Myocyte (in vitro differentiated cells): ENCODE measurements at regions not wholly inside any gene's neighbourhood (a gene's known extent, or its start where the extent isn't known, plus 50 kb on each side); places are given as distances from the start of the nearest gene placed in this dataset.

Source experiments
- DNase-seq: peaks from one replicate; pipeline ENCODE4 v3.0.0-alpha.2; 2012; ENCODE audit warnings: low read depth

DNA sequence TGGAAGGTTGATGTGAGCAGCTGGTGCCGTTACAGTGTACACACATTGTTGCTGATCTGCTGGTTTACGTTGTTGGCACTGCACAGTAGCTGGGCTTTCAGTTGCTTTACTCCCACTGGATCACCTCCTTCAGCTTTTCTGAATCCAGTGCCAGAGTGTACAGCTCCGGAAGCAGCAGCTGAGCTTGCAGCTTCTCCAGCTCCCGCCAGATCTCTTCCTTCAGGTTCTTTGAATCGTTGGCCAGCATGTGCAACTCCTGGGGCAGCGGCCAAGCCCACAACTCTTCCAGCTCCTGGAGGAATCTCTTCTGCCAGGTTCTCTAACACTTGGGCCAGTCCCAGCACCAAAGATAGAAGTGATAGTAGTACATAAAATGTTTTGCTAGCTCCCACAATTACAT, 149.7 kb upstream of the RRP15 start:
- DNase-seq, result no peak

DNA sequence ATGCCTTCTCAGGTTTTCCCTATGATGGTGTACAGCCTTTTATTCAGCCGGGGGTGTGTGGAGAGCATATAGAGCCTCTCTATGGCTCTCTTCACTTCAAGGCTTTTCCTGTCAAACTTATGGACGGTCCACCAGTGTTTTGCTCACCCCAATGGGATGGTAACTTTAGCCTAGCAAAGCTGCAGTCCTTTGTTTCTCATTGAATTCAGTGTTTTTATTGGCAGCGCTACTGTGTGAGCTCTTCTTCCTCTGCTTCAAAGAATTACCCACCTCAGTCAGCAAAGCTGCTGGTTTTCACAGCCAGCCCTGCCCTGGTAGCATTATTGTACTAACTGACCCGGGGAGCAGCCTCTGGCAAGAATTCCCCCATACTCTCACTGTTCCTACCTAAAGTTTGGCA, 145.3 kb upstream of the RRP15 start:
- DNase-seq, result no peak

DNA sequence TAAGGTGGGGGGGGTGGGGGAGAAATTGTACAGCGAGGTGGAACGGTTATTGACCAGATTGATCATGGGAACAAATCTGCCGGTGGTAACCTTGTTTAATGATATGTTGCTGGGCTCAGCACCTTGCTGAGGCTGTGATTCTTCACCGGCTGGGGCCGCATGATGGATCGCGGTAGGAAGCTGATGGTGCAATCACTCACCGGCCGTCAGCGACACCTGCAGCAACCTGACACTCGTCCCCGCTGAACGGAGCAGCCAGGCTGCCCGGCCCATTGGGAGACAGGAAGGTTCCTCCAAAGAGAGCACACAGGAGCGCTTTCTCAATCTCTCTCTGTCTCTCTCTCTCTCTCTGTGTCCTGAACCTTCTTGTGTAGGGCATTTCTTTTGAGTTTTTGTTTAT, 128.5 kb upstream of the RRP15 start:
- DNase-seq, result no peak

DNA sequence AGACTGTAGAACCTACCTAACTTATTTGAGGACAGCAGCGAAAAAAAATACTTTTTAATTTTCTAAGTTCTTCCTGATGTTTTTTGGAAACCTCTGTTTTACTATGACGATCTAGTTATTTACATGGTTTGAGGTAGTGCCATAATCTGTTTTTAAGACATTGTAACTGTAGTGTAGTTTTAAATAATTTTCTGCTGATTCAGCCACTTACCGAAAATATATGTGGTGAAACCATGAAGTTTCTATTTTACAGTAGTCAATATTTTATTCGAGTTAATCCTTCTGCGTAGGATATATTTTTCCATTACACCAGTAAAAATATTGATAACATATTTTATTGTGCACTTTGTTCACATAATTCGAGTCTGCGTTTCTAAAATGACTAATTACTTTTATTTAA, 121.7 kb upstream of the RRP15 start:
- DNase-seq, result no peak

DNA sequence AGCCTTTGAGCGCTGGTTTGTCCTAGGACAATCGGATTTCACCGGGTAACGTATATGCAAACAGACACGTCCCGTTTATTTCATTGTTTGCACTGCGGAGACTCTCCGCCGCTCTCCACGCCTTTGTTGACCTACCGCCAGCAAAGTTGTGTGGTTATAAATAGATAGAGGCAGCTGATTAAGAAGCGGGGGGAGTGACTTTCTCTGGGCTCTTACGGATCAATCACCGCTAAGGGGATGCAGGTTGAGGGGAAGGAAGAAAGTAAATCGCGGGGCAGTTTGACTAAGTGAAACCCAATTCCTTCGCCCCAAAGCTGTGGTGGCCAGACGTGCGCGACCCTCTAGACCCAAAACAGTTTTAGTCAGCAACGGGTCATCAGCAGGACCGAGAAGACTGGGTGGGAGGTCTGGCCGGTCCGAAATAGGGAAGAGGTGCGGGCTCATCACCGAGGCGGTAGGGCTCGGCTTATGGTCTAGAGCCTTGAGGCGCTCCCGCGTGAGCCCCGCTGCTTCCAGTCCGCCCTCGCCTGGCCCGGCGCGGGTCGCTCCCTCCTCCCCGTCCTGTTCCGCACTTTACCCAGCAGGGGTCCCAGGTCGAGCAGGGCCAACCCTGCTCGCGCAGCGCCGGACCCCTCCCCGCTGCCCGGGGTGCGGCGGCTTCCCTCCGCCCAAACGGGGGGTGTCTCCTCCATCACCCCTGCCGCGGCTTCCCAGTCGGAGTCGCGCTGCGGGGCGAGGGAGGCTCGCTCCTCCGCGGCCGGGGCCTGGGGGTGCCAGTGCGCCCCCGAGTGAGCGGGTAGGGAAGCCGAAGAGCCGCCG, 120.8 kb upstream of the RRP15 start:
- DNase-seq, result peak; percentile 50

DNA sequence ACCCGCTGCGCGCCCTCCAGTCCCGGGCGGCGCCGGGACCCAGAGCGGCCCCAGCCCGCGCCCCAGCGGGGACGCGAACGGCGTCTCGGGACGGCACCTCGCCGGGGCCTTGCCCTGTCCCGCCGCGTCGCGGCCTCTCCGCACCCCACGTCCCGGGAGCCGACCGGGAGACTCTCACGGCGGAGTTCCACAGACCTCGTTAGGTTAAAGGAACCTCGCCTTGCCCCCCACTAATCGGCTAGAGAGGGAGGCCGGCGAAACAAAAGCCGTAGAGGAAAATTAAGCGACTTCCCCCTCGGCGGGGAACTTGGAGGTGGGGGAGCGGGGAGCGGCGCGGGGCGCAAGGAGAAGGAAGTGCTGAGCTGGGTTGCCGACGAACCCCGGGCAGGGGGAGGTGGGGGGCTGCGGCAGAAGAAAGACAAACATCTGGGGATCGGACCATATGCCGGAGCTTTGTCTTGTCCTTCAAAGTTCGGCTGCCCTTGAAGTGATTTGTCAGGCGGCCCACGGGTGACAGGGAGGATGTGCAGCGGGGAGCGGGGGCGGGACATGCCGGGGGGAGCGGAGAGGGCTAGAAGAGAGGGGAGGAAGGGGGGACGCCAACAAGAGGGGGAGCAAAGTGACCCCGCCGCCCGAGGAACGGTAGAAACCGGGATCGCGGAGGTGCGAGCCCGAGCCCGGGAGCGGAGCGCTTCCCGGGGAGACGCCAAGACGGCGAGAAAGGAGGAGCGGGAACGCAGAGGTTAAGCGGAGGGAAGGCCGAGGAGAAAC, 120.0 kb upstream of the RRP15 start:
- no peak for DNase-seq

DNA sequence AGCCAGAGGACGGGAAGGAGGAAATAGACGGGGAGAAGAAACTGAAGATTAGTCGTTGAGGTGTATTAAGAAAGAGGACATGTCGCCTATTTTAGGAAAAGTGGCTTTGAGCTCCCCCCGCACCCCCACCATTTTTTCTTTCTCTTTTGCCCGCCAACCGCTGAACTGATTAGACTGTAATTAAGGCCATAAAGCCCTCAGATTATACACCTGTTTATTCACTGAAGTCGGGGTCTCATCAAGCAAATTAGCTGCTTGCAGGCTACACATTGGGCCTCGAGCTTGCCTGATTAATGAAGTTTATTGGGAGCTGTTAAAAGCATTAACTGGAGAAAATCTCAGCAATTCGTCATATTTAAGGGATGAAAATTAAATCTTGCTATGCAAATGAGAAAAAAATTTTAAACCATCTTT, 119.4 kb upstream of the RRP15 start:
- DNase-seq, result no peak

DNA sequence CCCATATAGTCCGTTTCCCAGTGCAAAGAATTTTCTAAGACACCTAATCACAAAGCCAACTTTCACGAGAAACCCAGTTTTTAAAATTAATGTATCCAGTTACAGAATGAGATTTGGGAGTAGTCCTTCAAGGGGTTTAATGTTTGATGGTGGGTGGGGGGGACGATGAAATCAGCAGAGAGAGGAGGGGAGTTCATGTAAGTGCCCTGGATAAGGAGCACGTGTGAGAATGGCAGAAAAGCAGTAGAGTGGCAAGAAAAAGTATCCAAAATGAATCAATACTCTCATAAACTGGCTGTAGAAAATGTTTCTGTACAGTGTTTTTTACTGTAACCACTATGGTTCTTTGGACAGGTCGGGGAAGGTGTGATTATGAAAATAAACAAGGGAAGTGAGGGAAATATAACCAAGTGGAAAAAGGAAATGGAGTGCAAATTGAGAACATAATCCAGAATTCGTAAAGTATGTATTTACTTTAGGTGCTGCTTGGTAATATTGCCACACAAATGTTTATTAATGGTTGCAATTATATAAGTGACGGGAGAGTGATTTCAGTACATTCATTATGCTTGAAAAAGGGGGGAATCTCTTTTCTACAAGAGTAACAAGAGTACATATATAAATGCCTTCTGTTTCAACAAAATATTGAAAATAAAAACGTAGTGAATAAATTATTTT, 118.7 kb upstream of the RRP15 start:
- DNase-seq, result no peak

DNA sequence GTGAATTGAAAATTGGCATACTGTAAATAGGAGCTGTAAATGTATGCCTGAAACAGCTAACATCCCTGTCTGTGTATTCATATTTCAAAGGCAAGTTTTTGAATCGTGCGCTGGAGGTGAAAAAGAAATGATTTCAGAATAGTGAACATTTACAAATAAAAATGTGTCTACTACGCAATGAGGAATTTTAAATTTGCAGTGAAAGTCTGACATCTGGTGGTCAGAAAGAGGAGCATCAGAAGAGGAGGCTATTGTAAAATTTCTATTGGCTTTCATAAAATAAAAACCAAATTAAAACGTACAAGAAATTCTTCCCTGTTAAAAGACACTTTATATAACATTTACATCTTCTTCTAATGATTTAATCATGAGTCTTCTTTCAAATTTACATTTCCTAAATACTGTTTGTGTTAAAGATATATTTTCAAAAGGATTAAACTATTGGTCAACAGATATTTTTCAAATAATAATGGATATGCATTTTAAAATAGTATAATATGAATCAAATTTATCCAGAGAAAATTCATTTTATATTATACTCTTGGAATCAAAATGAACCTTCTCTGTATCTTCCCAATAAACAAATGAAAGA, 113.7 kb upstream of the RRP15 start:
- DNase-seq, result peak; percentile 60

DNA sequence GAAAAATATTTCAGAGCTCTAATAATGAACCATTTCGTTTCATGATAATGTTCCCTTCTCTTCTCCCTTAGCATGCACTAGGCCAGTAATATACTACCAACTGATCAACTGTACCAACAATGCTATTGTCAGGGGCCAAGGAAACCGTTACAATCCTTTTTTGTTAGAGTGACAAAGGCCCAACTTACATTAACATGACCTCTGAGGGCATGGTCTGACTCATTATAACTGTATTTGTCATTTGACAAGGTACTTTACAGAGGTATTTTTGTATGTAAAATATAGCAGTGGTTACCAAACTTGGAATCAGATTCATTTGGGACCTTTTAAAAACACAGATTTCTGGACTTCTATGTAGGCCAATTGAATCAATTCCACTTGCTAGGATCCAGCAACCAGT, 102.6 kb upstream of the RRP15 start:
- DNase-seq, result no peak

DNA sequence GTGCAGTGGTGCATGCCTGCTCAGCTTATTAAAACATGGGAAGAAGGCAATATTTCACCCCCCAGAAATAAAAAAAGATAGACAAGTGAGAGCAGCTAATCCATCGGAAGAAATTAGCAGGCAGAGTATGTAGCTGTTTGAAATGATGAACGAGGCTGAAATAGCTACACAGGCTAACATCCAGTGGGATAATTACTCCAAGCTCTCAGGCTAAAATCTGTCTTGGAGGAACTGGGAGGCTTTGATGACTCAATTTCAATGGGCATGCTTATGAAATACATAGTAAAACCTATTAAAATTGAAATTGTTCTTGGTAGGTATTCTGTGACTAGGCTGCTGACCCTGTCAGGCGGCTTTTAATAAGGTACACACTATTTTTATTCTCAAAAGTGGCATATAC, 84.1 kb upstream of the RRP15 start:
- DNase-seq, result peak; percentile 3

DNA sequence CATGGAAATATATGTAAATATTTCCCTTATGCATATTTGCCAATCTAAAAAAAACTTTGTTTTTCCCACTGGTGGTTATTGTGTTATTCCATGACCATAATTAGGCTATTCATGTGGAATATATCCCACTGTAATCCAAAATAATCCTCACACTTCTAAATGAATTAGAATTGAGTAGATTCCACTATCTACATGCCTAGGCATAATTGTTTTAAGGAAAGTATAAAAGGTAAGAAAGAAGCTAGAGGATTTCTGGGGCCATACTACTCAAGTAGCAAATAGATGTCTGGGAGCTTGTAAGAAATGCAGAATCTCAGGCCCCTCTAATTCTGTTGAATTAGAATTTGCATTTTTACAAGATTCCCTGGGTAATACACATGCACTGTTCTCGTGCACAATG, 83.5 kb upstream of the RRP15 start:
- no peak for DNase-seq

DNA sequence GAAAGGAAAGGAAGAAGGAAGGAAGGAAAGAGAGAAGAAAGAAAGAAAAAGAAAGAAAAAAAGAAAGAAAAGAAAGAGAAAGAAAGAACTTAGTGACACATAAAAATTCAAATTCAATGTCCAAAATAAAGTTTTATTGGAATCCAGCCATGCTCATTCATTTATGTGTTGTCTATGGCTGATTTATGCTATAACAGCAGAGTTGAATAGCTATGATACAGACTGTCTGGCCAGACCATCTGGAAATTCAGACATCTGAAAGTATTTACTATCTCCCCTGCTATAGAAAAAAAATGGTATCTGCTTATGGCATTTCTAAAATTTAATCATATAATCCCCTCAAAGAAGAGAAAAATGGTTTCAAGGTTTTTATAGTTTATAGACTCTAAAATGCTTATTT, 79.4 kb upstream of the RRP15 start:
- no peak for DNase-seq

DNA sequence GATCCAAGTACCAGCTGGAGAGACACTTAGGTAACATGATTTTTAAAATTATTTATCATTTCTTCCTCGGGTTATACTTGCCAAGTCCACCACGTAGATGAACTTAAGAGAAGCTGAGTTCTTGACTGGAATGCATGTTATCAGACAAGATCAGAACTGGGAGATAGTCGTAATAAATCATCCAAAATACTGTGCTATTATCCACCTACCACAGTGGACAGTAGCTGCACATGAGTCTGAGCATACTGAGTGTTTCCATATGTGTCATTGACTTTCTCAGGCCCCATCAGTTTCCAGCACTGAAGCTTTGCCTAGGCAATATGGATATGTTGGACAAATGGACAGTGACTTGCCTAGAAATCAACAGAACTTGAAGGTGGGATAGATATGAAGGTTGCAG, 77.9 kb upstream of the RRP15 start:
- no peak for DNase-seq

DNA sequence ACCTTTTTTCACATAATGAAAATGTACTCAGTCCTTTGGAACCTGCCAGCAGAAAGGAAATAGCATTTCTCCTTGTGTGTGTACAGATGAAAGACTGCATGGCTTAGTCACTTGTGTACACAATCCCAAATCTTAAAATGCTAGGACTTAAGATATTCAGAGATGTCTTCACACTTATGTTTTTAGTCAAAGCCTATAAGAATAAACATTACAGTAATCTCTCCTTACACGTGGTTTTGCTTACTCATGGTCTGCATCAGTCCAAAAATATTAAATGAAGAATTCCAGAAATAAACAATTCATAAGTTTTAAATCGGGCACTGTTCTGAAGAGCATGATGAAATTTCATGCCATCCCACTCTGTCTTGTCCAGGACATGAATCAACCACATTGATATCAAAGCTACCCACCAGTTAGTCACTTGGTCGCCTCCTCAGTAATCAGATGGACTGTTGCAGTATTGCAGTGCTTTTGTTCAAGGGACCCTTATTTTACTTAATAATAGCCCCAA, 75.7 kb upstream of the RRP15 start:
- peak; percentile 15 for DNase-seq

DNA sequence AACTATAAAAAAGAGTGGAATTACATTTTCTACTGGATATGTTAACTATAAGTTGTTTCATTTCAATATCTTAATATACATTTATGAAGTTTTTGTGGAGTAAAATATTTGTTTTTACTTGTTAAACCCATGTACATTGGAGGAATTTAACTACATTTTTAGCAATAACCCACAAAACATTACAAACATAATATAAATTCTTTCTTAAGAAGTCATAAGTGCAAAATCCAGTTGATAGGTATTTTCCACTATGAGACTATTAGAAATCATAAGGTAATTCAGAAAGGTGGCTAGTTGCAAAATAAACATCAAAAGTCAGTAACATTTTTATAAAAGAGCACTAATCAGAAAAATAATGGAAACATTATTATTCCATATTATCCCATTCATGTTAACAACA, 73.9 kb upstream of the RRP15 start:
- DNase-seq, result no peak

DNA sequence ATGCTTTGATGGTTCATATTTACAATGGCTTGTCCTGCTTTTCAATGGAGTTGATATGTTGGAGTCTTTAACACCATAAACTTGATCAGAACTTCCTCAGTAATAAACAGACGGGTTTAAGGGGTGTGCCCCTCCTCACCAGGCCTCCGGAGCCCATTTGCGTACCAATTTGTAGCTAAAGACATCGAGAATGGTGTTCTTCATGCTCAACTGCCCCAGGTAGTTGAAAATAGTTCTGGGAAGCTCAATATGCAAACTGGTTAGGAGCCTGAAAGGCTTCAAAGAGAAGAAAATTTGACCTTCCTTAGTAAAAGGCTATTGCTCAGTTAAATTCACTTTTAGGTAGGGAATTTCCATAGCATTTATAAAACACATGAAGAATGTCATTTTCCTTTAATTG, 68.1 kb upstream of the RRP15 start:
- DNase-seq, result no peak

DNA sequence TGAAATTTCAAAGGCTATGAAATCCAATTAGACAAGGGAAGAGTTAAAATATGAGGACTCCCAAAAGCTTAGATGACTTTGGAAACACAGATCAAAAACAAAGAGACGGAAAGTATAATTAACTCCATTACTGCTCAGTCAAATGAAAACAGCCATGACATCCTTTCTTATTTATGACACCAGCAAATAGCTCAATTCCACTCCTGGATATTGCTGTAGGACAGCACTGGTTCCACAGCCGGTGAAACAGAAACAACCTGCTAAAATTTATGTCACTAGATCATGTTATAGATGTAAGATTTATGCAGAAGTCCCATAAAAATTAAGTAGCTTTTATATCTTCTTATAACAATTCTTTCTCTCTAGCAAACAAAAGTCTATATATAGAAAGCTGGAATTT, 65.6 kb upstream of the RRP15 start:
- no peak for DNase-seq

DNA sequence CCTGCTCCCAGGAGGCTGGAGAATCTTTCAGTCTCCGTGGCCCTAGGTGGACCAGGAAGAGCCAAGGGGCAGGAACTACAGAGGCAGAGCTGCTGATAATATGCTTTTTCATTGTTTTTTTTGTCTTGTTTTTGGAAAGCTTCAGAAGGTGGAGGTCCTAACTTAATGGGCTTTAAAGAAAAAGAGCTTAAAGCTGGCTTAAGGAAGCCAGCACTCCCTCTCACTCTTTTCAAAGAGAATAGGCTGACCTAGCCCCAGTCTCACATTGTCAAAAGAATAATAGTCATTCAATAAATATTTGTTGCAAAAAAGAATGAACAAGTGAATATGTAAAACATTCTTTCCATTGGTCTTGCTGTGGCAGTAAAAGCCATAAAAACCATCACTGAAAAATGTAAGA, 61.0 kb upstream of the RRP15 start:
- no peak for DNase-seq

DNA sequence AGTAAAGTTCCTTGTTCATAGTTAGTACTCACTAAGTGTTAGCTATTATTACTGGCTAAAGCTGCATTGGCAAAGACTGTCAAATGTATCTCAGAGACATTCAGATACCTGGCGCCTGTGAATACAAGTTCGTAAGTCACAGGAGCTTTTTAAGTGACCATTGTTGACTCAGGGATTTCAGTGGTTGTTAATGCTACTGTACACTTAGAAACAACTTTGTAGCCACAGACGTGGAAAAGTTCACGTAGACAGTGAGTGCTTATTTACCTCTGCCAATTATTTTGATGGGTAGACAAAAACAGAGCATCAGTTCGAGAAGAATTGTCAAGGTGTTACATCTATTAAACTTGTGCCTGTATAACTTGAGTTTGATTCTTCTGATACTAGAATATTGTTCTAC, 59.1 kb upstream of the RRP15 start:
- no peak for DNase-seq
